ENCODE measurements at regions not wholly inside any gene's neighbourhood (a gene's known extent, or its start where the extent isn't known, plus 50 kb on each side); places are given as distances from the start of the nearest gene placed in this dataset.

GRCh38 chr6:7671076-7671475, 54.8 kb upstream of the BMP6 start:
- Histone ChIP-seq H3K36me3 (ENCODE audit: control insufficient read depth in 2 of 2, extremely low read depth in 1 of 2, insufficient read depth in 2 of 2, low read length in 2 of 2) (no peaks in the 10 kb centered on the region), H3K9me3 (replicated peaks; ENCODE audit: control insufficient read depth, insufficient read depth, low read length) (no peaks in the 10 kb centered on the region), H2AFZ (ENCODE audit: low read depth, low read length) (no peak overlapping the region), H3K79me2 (ENCODE audit: control insufficient read depth, insufficient read depth, low read length) (no peaks in the 10 kb centered on the region), H3K9me1 (replicated peaks; ENCODE audit: control insufficient read depth, extremely low read depth, insufficient read depth, low read length) (no peaks in the 10 kb centered on the region), H3K27me3 (ENCODE audit: control insufficient read depth in 2 of 2, insufficient read depth in 2 of 2, low read length in 2 of 2) (peaks cover 10 to 22% of the 10 kb centered on the region in 2 experiments), H3K4me3 (replicated peaks in 1 of 3; ENCODE audit: insufficient read depth in 1 of 3, low read depth in 1 of 3, low read length in 3 of 3) (no peak overlapping the region), H3K27ac (ENCODE audit: insufficient read depth, low read depth, low read length) (no peak overlapping the region), H4K20me1 (replicated peaks; ENCODE audit: control insufficient read depth, extremely low read depth, insufficient read depth, low read length) (no peaks in the 10 kb centered on the region), H3K4me2 (ENCODE audit: insufficient read depth, low read length) (no peak overlapping the region), H3K9ac (replicated peaks; ENCODE audit: extremely low read depth, insufficient read depth, low read length) (no peak overlapping the region), H3K4me1 (ENCODE audit: control insufficient read depth, extremely low read depth, insufficient read depth, low read length) (peaks cover 3% of the 10 kb centered on the region)
- DNase-seq (ENCODE audit: low read depth, low spot score) (no peak), FAIRE-seq (no peak)
- no peak for TF ChIP-seq FOS (IDR thresholded peaks at IDR 0.05; ENCODE audit: borderline replicate concordance, insufficient read depth, low read length)
- no peak for TF ChIP-seq MAX (IDR thresholded peaks at IDR 0.05; ENCODE audit: insufficient read depth, insufficient read length)
- no peak for TF ChIP-seq GATA2 (IDR thresholded peaks at IDR 0.05; ENCODE audit: insufficient read depth, insufficient read length, low read depth, low read length)
- no peak for TF ChIP-seq JUN (IDR thresholded peaks at IDR 0.05; ENCODE audit: borderline replicate concordance, insufficient read depth, insufficient read length, low read depth)
- no peak for TF ChIP-seq POLR2A (IDR thresholded peaks at IDR 0.05; ENCODE audit: low read depth, low read length)
- no peak for TF ChIP-seq EZH2 (IDR thresholded peaks at IDR 0.05; ENCODE audit: borderline replicate concordance, low read depth, low read length, severe bottlenecking)
- TF ChIP-seq POLR2AphosphoS5 (IDR thresholded peaks at IDR 0.05; ENCODE audit: insufficient read depth, low read depth, low read length), result no peak
- no peak for TF ChIP-seq CTCF (IDR thresholded peaks at IDR 0.05; ENCODE audit: extremely low read depth in 1 of 2, insufficient read depth in 1 of 2, low read depth in 1 of 2, low read length in 2 of 2)
- TF ChIP-seq MYC (IDR thresholded peaks at IDR 0.05; ENCODE audit: low read depth, low read length), result no peak
- ChIA-PET CTCF (interaction anchor here (1.0 kb wide), 1 partner anchor 52 kb away, joined by 4 read pairs; no protein-coding TSS in a partner anchor), POLR2A (no interaction called here)
- intact Hi-C loops (cut with micrococcal nuclease), result no loop called here
- dilution Hi-C loops (cut with MboI; ENCODE audit: extremely low pct_ligation_motif_present, low sequenced_read_pairs), result no loop called here
- no TSS peak for BruUV-seq (replicated peaks)

Measured in endothelial cell of umbilical vein (primary cell).